Fibroblast of mammary gland (primary cell): ENCODE measurements at regions not wholly inside any gene's neighbourhood (a gene's known extent, or its start where the extent isn't known, plus 50 kb on each side); places are given as distances from the start of the nearest gene placed in this dataset.

ENCODE experiments used
- DNase-seq: peaks from one replicate; pipeline ENCODE4 v3.0.0-alpha.2; 2010; ENCODE audit warnings: low read depth
- H3K4me3 ChIP-seq: 2 replicates; pipeline ENCODE4 v1.5.1; 2011; ENCODE audit warnings: low read depth, mild to moderate bottlenecking, low read length, moderate library complexity; ENCODE audit not compliant: control insufficient read depth
- TF ChIP-seq, protein P1 (sequence below): conservative IDR thresholded peaks from 2 replicates; pipeline ENCODE4 v1.5.1; 2011; ENCODE audit warnings: low read depth, low read length, inconsistent platforms; ENCODE audit not compliant: control insufficient read depth, insufficient read depth

DNA sequence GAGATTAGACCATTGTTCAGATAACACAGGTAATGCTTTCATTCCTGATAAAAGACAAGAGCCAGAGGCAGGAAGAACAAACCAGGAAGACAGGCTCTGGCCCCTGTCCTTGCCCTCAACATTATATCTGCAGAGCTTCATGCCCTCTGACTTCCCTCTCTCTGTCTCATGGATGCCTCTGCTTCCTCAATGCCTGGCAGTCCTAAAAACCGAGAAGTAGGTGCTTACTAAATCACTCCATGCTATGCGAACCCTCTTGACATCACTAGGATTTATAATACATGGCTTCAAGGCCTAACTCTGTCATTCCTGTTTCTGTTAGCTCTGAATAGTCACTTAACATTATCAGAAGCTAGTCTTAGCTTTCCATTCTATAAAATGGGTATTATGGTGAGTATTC is 117.8 kb downstream of the TLR4 start:
- H3K4me3 ChIP-seq, result no peak overlapping the region
- TF ChIP-seq, protein P1, sequence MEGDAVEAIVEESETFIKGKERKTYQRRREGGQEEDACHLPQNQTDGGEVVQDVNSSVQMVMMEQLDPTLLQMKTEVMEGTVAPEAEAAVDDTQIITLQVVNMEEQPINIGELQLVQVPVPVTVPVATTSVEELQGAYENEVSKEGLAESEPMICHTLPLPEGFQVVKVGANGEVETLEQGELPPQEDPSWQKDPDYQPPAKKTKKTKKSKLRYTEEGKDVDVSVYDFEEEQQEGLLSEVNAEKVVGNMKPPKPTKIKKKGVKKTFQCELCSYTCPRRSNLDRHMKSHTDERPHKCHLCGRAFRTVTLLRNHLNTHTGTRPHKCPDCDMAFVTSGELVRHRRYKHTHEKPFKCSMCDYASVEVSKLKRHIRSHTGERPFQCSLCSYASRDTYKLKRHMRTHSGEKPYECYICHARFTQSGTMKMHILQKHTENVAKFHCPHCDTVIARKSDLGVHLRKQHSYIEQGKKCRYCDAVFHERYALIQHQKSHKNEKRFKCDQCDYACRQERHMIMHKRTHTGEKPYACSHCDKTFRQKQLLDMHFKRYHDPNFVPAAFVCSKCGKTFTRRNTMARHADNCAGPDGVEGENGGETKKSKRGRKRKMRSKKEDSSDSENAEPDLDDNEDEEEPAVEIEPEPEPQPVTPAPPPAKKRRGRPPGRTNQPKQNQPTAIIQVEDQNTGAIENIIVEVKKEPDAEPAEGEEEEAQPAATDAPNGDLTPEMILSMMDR, result no peak
- DNase-seq, result no peak

DNA sequence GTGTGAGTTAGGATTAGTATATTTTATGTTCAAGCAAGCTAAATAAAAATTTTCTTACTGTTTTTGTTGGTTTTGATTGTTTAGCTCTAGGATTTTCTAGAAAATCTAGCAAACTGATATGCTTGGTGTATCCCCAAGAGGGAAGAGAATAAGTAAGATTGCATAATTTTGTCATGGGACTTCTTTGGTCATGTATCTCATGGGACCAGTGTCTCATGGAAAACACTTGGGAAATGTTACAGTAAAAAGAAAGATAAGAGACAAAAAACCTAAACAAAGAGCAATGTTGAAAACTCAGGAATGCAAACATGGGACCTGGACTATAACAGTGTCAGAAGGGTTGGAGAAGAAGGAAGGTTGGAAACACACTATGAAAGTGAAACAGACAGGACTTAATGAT is 119.4 kb downstream of the TLR4 start:
- TF ChIP-seq, protein P1, result no peak
- no peak for DNase-seq
- no peak overlapping the region for H3K4me3 ChIP-seq

DNA sequence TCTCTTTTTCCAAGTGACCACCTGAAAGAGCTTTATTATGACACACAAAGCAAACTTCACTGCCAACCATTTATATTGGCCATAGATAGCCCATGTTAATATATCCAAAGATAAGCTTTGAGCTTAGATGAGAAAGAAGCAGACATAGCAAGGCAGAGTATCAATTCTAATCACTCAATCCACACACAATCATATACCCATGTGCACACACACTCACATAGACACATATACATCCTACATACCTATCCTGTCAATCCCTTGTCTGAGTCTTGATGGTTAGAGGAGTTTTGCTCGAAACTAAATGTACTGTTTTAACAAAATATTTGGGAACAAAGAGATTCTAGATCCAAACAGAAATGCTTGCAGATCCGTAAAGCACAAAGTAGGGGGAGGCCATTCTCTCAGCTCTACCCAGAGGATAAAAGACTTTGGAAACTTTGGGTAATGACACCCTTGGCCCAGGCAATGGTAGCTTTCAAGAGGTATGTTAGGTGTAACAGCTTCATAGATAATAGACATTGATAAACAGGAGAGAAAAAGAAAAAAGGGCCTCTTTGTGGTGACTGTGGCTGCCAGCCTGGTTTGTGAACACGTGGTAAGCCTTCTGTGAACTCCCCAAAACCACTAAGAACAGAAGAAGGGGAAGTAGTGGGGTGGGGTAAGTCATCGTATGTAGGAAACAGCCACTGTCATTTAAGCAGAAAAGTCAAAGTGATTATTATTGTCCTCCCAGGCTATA is 121.6 kb downstream of the TLR4 start:
- H3K4me3 ChIP-seq, result no peak overlapping the region
- TF ChIP-seq, protein P1, result no peak
- DNase-seq, result no peak

DNA sequence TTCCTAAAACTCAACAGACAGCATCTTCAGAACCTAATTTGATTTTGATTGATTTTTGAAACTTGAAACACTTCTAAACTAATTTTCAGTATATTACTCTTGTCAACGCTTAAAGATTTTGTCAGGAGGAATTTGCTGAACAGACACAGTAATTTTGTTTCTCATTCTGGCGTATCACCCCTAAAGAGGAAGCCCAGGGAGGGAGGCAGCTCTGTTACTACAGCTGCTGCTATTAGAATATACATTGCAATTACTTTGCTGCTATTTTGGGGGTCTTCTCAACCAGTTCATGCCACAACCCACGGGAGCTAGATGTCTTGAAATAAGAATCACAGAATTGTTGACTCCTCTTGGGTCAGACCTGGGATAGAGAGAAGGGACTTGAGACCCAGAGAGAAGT is 122.6 kb downstream of the TLR4 start:
- no peak for DNase-seq
- TF ChIP-seq, protein P1, result no peak
- no peak overlapping the region for H3K4me3 ChIP-seq

DNA sequence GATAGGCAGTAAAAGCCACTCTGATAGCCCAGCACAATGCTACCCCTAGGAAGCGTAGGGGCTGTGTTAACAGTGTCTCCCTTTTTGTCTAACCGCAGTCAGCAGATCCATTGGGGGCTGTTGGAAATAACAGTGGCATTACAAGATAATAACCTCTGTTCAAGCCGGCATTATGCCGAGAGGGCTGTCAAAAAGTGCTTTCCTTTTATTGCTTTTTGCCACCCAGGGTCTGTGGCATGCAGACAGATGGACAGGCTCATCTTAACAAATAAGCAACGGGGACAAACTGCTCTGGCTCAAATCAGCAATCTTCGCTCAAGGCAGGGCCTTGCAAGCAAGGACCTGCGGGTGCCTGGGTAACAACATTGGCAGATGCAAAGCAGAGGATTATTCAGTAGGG is 123.3 kb downstream of the TLR4 start:
- no peak overlapping the region for H3K4me3 ChIP-seq
- no peak for DNase-seq
- TF ChIP-seq, protein P1, result no peak

DNA sequence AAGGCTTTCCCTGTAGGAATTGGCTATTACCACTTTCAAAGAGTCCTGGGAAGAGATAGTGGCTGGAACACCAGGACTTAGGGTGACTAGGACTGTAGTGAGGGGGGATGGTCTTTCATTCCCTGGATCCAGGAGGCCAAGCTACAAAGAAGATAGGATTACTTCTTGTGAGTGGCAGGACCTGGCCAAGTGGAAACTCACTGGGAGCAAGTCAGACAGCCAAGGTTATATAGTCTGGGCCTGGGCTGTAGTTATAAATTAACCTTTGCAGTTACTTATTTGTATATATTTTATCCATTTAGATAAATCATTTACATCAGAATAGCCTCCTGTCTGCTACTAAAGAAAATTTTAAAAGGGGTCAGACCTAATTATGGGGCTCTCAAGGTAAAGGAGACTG is 124.3 kb downstream of the TLR4 start:
- DNase-seq, result no peak
- TF ChIP-seq, protein P1, result no peak
- no peak overlapping the region for H3K4me3 ChIP-seq

DNA sequence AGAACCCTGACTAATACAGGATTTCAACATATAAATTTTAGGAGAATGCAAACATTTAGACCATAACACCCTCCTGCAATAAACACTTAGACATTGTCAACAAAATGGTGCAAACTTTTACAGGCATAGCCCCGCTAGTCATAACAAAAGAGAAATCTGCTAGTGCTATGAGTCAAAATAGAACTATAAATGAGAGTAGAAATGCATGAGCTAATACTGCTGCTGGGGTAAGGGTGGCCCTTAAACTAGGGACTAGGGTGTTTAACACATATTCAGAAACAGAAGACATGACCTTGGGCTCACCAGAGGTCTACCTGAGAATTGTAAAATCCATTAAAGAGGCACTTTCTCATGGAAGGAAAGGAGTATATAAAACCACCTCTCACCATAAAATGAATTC is 131.6 kb downstream of the TLR4 start:
- no peak for DNase-seq
- TF ChIP-seq, protein P1, result no peak
- H3K4me3 ChIP-seq, result no peak overlapping the region
